ENCODE measurements at regions not wholly inside any gene's neighbourhood (a gene's known extent, or its start where the extent isn't known, plus 50 kb on each side); places are given as distances from the start of the nearest gene placed in this dataset.

DNA sequence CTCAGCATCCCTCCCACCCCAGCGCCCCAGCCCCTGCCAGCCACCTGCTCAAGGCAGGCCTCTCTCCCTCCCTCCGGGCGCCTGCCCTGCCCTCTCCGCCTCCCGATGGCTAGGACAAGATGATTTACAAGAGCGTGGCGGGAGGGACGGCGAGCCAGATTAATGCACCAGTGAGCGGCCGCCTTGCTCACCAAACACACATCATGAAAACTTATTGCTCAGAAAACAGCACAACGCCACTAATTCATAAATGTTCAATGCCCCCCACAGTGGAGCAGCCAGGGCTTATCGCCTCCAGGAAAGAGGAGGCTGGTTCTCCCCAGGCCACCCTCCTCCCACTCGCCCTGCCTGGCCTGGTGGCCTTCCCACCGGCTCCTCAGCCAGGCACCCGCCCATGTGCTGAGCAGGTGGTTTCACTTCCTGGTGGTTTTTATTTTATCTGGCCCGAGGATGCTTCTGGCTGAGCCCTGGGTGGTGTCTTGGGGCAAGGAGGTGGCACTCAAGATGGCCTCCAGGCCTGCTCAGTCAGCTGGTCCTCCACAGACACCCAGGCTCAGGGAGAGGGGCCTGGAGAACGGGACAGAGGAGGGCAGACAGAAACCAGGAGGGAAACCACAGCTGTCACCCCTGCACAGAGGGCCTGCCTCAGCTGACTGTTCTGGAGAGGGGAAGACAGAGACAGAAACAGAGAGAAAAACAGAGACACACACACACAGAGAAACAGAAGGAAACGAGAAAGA, 284.9 kb downstream of the UACA start (continued):
- TF ChIP-seq NR2C2 (IDR thresholded peaks at IDR 0.05; ENCODE audit: borderline replicate concordance, control insufficient read depth, insufficient read length, low read depth) (no peak), TARDBP (IDR thresholded peaks at IDR 0.05; ENCODE audit: borderline replicate concordance) (no peak), MEF2A (IDR thresholded peaks at IDR 0.05; ENCODE audit: insufficient read depth, low read depth, low read length) (no peak), MTA3 (IDR thresholded peaks at IDR 0.05; ENCODE audit: borderline replicate concordance, low read length) (no peak), STAT1 (conservative IDR thresholded peaks at IDR 0.05) (no peak), ATF7 (IDR thresholded peaks at IDR 0.05; ENCODE audit: low read depth) (no peak), MXI1 (IDR thresholded peaks at IDR 0.05; ENCODE audit: low read depth, low read length) (no peak), DPF2 (IDR thresholded peaks at IDR 0.05) (0 out of 2 replicates have a peak, but pooled peaks have one; percentile 38), STAT3 (IDR thresholded peaks at IDR 0.05; ENCODE audit: low read depth, low read length) (no peak), RCOR1 (conservative IDR thresholded peaks at IDR 0.05; ENCODE audit: low read depth, low read length) (no peak), SP1 (IDR thresholded peaks at IDR 0.05; ENCODE audit: low read depth, low read length) (no peak), CEBPB (IDR thresholded peaks at IDR 0.05; ENCODE audit: borderline replicate concordance in 1 of 2, low read depth in 2 of 2, low read length in 2 of 2) (no peak), JUND (IDR thresholded peaks at IDR 0.05; ENCODE audit: low read depth, low read length) (no peak), IKZF2 (IDR thresholded peaks at IDR 0.05) (0 out of 4 replicates have a peak, but pooled peaks of 1 of the 2 experiments have one; percentile 53), POU2F2 (IDR thresholded peaks at IDR 0.05; ENCODE audit: borderline replicate concordance, low read depth, low read length) (no peak), IKZF1 (conservative IDR thresholded peaks at IDR 0.05) (0 out of 2 replicates have a peak, but pooled peaks have one; percentile 45), NFXL1 (IDR thresholded peaks at IDR 0.05; ENCODE audit: borderline replicate concordance) (no peak), GABPA (IDR thresholded peaks at IDR 0.05; ENCODE audit: low read depth) (no peak), YY1 (IDR thresholded peaks at IDR 0.05; ENCODE audit: low read depth, low read length) (peak; percentile 74), ZBED1 (IDR thresholded peaks at IDR 0.05; ENCODE audit: borderline replicate concordance) (no peak)
- TF ChIP-seq, protein P1, sequence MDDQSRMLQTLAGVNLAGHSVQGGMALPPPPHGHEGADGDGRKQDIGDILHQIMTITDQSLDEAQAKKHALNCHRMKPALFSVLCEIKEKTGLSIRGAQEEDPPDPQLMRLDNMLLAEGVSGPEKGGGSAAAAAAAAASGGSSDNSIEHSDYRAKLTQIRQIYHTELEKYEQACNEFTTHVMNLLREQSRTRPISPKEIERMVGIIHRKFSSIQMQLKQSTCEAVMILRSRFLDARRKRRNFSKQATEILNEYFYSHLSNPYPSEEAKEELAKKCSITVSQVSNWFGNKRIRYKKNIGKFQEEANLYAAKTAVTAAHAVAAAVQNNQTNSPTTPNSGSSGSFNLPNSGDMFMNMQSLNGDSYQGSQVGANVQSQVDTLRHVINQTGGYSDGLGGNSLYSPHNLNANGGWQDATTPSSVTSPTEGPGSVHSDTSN (IDR thresholded peaks at IDR 0.05; ENCODE audit: insufficient replicate concordance, low read depth, low read length) = no peak
- TF ChIP-seq, protein P2, sequence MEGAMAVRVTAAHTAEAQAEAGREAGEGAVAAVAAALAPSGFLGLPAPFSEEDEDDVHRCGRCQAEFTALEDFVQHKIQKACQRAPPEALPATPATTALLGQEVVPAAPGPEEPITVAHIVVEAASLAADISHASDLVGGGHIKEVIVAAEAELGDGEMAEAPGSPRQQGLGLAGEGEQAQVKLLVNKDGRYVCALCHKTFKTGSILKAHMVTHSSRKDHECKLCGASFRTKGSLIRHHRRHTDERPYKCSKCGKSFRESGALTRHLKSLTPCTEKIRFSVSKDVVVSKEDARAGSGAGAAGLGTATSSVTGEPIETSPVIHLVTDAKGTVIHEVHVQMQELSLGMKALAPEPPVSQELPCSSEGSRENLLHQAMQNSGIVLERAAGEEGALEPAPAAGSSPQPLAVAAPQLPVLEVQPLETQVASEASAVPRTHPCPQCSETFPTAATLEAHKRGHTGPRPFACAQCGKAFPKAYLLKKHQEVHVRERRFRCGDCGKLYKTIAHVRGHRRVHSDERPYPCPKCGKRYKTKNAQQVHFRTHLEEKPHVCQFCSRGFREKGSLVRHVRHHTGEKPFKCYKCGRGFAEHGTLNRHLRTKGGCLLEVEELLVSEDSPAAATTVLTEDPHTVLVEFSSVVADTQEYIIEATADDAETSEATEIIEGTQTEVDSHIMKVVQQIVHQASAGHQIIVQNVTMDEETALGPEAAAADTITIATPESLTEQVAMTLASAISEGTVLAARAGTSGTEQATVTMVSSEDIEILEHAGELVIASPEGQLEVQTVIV (IDR thresholded peaks at IDR 0.05; ENCODE audit: borderline replicate concordance, partially characterized antibody) = no peak
- TF ChIP-seq, protein P3, sequence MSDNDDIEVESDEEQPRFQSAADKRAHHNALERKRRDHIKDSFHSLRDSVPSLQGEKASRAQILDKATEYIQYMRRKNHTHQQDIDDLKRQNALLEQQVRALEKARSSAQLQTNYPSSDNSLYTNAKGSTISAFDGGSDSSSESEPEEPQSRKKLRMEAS (IDR thresholded peaks at IDR 0.05; ENCODE audit: low read depth, low read length) = peak; percentile 45; the same call in 1 of the 2 replicates
- TF ChIP-seq, protein P4, sequence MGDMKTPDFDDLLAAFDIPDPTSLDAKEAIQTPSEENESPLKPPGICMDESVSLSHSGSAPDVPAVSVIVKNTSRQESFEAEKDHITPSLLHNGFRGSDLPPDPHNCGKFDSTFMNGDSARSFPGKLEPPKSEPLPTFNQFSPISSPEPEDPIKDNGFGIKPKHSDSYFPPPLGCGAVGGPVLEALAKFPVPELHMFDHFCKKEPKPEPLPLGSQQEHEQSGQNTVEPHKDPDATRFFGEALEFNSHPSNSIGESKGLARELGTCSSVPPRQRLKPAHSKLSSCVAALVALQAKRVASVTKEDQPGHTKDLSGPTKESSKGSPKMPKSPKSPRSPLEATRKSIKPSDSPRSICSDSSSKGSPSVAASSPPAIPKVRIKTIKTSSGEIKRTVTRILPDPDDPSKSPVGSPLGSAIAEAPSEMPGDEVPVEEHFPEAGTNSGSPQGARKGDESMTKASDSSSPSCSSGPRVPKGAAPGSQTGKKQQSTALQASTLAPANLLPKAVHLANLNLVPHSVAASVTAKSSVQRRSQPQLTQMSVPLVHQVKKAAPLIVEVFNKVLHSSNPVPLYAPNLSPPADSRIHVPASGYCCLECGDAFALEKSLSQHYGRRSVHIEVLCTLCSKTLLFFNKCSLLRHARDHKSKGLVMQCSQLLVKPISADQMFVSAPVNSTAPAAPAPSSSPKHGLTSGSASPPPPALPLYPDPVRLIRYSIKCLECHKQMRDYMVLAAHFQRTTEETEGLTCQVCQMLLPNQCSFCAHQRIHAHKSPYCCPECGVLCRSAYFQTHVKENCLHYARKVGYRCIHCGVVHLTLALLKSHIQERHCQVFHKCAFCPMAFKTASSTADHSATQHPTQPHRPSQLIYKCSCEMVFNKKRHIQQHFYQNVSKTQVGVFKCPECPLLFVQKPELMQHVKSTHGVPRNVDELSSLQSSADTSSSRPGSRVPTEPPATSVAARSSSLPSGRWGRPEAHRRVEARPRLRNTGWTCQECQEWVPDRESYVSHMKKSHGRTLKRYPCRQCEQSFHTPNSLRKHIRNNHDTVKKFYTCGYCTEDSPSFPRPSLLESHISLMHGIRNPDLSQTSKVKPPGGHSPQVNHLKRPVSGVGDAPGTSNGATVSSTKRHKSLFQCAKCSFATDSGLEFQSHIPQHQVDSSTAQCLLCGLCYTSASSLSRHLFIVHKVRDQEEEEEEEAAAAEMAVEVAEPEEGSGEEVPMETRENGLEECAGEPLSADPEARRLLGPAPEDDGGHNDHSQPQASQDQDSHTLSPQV (IDR thresholded peaks at IDR 0.05) = no peak
